ENCODE measurements at regions not wholly inside any gene's neighbourhood (a gene's known extent, or its start where the extent isn't known, plus 50 kb on each side); places are given as distances from the start of the nearest gene placed in this dataset.

DNA sequence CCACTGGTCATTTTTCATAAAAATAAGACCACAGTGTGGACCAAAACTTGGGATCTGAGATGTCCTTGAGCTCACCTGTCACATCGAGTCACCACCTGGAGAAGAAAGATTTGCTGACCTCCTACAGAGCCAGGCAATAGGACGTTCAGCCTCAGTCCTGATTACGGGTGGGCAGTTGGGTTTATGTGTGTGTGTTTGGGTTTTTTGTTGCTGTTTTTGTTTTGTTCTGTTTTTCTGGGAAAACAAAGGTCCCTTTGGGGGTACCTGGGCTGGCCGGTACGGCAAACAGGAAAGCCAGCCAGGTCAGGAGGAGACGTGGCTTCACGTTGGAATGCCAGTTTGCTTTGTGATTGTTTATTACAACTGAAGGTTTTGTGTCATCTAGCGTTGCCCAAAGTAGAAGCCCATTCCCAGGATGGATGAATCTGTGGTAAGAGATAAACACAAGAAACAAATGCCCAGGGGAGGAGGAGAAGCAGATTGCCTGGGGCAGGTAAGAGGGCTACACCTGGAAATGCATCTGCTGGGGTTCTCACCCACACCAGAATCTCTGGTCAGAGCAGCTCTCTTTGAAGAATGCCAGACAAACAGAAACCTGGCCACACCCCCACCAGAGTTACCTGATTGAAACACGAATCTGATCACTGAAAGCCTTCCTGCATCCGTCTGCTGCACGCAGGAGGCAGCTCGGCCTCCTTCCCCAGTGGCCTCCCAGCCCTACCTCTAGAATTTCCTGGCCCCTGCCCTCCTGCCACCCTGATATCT is 100.1 kb upstream of the DIO3 start:
- H3K4me3 ChIP-seq (ENCODE audit: low read length) = no peak overlapping the region
- peaks cover 14% of the 10 kb centered on the region for H3K4me1 ChIP-seq (ENCODE audit: insufficient read depth, low read length)
- ATAC-seq (ENCODE audit: poor library complexity) (no peak), DNase-seq (no peak)
- CTCF ChIA-PET = no interaction called here
- intact Hi-C loops (cut with DNase I, micrococcal nuclease) = no loop called here
- Mint-ChIP-seq H3K27ac (no peak overlapping the region), H3K36me3 (ENCODE audit: low read depth) (no peaks in the 10 kb centered on the region), H3K9me3 (no peaks in the 10 kb centered on the region), H3K27me3 (peaks cover 42% of the 10 kb centered on the region), H3K4me1 (ENCODE audit: low read depth) (peaks cover 8% of the 10 kb centered on the region), H3K4me3 (no peak overlapping the region)
- peaks cover 32 to 56% of the 10 kb centered on the region in 2 experiments for H3K27me3 ChIP-seq (ENCODE audit: control insufficient read depth in 1 of 2, insufficient read depth in 2 of 2, low read length in 2 of 2)
- POLR2A ChIA-PET = no interaction called here
- H3K27ac ChIP-seq (ENCODE audit: low read depth in 1 of 2, low read length in 2 of 2) = no peak overlapping the region
- TF ChIP-seq, protein P1, sequence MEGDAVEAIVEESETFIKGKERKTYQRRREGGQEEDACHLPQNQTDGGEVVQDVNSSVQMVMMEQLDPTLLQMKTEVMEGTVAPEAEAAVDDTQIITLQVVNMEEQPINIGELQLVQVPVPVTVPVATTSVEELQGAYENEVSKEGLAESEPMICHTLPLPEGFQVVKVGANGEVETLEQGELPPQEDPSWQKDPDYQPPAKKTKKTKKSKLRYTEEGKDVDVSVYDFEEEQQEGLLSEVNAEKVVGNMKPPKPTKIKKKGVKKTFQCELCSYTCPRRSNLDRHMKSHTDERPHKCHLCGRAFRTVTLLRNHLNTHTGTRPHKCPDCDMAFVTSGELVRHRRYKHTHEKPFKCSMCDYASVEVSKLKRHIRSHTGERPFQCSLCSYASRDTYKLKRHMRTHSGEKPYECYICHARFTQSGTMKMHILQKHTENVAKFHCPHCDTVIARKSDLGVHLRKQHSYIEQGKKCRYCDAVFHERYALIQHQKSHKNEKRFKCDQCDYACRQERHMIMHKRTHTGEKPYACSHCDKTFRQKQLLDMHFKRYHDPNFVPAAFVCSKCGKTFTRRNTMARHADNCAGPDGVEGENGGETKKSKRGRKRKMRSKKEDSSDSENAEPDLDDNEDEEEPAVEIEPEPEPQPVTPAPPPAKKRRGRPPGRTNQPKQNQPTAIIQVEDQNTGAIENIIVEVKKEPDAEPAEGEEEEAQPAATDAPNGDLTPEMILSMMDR (IDR thresholded peaks at IDR 0.05) = no peak
- no peaks in the 10 kb centered on the region for H3K36me3 ChIP-seq (ENCODE audit: insufficient read depth, low read length)
- peaks cover 0 to 3% of the 10 kb centered on the region in 2 experiments for H3K9me3 ChIP-seq (ENCODE audit: control insufficient read depth in 1 of 2, insufficient read depth in 1 of 2, low read length in 2 of 2)

DNA sequence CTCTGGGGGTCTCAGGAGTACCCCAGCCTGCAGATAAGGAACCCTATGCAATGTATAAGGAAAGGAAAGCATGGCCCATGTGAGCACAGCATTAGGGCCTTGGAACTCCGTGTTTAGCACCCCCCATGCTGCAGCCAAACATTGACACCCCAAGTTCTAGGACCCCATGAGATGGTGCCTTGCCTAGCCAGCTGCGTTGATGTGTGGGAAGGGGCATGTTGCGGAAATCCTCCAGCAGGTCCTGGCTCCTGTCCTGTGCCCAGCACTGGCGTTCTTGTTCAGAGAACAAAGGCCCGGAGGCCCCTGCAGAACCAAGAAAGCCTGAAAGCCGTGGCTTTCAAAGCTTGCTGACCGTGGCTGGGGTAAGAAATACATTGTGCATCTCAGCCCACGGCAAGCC is 99.4 kb upstream of the DIO3 start:
- POLR2A ChIA-PET = no interaction called here
- no peaks in the 10 kb centered on the region for H3K9me3 Mint-ChIP-seq
- Histone ChIP-seq H3K27me3 (ENCODE audit: control insufficient read depth in 1 of 2, insufficient read depth in 2 of 2, low read length in 2 of 2) (peaks cover 25 to 49% of the 10 kb centered on the region in 2 experiments), H3K4me3 (ENCODE audit: low read length) (no peak overlapping the region), H3K36me3 (ENCODE audit: insufficient read depth, low read length) (no peaks in the 10 kb centered on the region), H3K27ac (ENCODE audit: low read depth in 1 of 2, low read length in 2 of 2) (no peak overlapping the region), H3K4me1 (ENCODE audit: insufficient read depth, low read length) (peaks cover 14% of the 10 kb centered on the region), H3K9me3 (ENCODE audit: control insufficient read depth in 1 of 2, insufficient read depth in 1 of 2, low read length in 2 of 2) (peaks cover 0 to 3% of the 10 kb centered on the region in 2 experiments)
- intact Hi-C loops (cut with DNase I, micrococcal nuclease) = no loop called here
- H3K27ac Mint-ChIP-seq = no peak overlapping the region
- peaks cover 40% of the 10 kb centered on the region for H3K27me3 Mint-ChIP-seq
- TF ChIP-seq, protein P1 (IDR thresholded peaks at IDR 0.05) = no peak
- peaks cover 2% of the 10 kb centered on the region for H3K4me1 Mint-ChIP-seq (ENCODE audit: low read depth)
- no peaks in the 10 kb centered on the region for H3K36me3 Mint-ChIP-seq (ENCODE audit: low read depth)
- H3K4me3 Mint-ChIP-seq = no peak overlapping the region
- CTCF ChIA-PET = no interaction called here
- DNase-seq (peak in 1 of 14 experiments; percentile 2), ATAC-seq (ENCODE audit: poor library complexity) (no peak)

DNA sequence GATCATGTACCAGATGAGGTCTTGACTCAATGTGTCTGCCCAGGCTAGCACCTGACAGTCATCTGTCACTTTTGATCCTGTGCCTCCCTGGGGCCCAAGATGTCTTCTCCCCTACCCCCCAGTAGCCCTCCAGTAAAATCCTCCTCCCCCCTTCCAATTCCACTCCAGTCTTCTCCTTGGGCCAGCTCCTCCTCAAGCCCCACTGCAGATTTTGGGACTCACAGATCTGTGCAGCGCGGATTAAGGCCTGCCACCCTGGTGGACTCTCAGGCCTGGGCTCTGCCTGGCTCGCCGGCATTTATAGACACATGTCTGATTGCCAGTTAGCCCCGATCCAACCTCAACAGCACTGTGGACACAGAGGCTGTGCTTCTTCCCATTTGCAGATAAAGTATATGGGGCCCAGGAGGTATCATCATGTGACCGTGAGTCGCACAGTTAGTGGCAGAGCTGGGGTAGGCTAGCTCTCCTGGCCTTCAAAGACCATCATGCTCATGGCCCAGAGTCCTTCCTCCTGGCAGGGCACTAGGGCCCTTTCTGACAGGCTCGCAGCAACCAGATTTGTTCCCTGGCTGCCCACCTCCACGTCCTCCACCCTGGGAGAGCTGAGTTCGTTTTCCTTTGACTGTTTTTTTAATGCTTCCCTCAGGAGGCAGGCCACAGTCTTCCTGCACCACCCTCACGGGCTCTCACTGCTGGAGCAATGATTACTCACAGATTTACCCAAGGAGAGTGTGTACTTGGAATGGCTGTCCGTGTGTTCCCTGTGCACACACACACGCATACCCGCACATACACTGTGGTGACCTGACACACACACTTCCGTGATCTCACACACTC is 98.3 kb upstream of the DIO3 start:
- intact Hi-C loops (cut with DNase I, micrococcal nuclease) = no loop called here
- DNase-seq (peak in 1 of 14 experiments; percentile 1), ATAC-seq (ENCODE audit: poor library complexity) (no peak)
- Mint-ChIP-seq H3K9me3 (no peaks in the 10 kb centered on the region), H3K27me3 (peaks cover 43% of the 10 kb centered on the region), H3K36me3 (ENCODE audit: low read depth) (no peaks in the 10 kb centered on the region), H3K4me1 (ENCODE audit: low read depth) (no peaks in the 10 kb centered on the region), H3K27ac (no peak overlapping the region), H3K4me3 (no peak overlapping the region)
- no peak overlapping the region for H3K27ac ChIP-seq (ENCODE audit: low read depth in 1 of 2, low read length in 2 of 2)
- peaks cover 13% of the 10 kb centered on the region for H3K4me1 ChIP-seq (ENCODE audit: insufficient read depth, low read length)
- H3K36me3 ChIP-seq (ENCODE audit: insufficient read depth, low read length) = no peaks in the 10 kb centered on the region
- peaks cover 24 to 42% of the 10 kb centered on the region in 2 experiments for H3K27me3 ChIP-seq (ENCODE audit: control insufficient read depth in 1 of 2, insufficient read depth in 2 of 2, low read length in 2 of 2)
- ChIA-PET POLR2A (no interaction called here), CTCF (no interaction called here)
- H3K9me3 ChIP-seq (ENCODE audit: control insufficient read depth in 1 of 2, insufficient read depth in 1 of 2, low read length in 2 of 2) = peaks cover 0 to 3% of the 10 kb centered on the region in 2 experiments
- no peak overlapping the region for H3K4me3 ChIP-seq (ENCODE audit: low read length)
- TF ChIP-seq, protein P1 (IDR thresholded peaks at IDR 0.05) = no peak

All from CD4-positive, alpha-beta T cell (primary cell).